GM20431 (cell line): ENCODE measurements at regions not wholly inside any gene's neighbourhood (a gene's known extent, or its start where the extent isn't known, plus 50 kb on each side); places are given as distances from the start of the nearest gene placed in this dataset.
"Not testable (repeated sequence)": the region's sequence is repeated elsewhere in the genome, so short reads cannot be mapped to it uniquely, and the experiment has no call there.

ENCODE experiments used
- in situ Hi-C: fragments of 300-500 bp; cut with MseI, MboI; formaldehyde crosslinking; loops from one replicate; pipeline ENCODE4 v1.15.0; 2020; ENCODE audit warnings: low sequenced_read_pairs; ENCODE audit not compliant: unreplicated experiment

- in situ Hi-C loops = no loop called here
Observed at GRCh38 chr13:33678906-33679657, 138.9 kb upstream of the RFC3 start.

- in situ Hi-C loops = no loop called here
Observed at GRCh38 chr13:33679658-33680012, 138.3 kb upstream of the RFC3 start.

- in situ Hi-C loops = no loop called here
Observed at GRCh38 chr13:33682020-33682564, 135.9 kb upstream of the RFC3 start.

GRCh38 chr13:33682646-33683045, 135.3 kb upstream of the RFC3 start:
- in situ Hi-C loops = not testable (repeated sequence)

GRCh38 chr13:33683376-33683775, 134.6 kb upstream of the RFC3 start:
- in situ Hi-C loops = no loop called here

GRCh38 chr13:33684874-33685273, 133.1 kb upstream of the RFC3 start:
- in situ Hi-C loops = no loop called here

GRCh38 chr13:33686772-33687480, 131.0 kb upstream of the RFC3 start:
- in situ Hi-C loops = no loop called here

GRCh38 chr13:33690354-33690753, 127.6 kb upstream of the RFC3 start:
- in situ Hi-C loops = no loop called here

- in situ Hi-C loops = no loop called here
Observed at GRCh38 chr13:33691980-33692379, 126.0 kb upstream of the RFC3 start.

GRCh38 chr13:33692531-33692930, 125.4 kb upstream of the RFC3 start:
- in situ Hi-C loops = no loop called here

- in situ Hi-C loops = no loop called here
Observed at GRCh38 chr13:33694546-33694945, 123.4 kb upstream of the RFC3 start.

- in situ Hi-C loops = no loop called here
Observed at GRCh38 chr13:33696530-33696929, 121.4 kb upstream of the RFC3 start.

- in situ Hi-C loops = no loop called here
Observed at GRCh38 chr13:33697926-33698325, 120.0 kb upstream of the RFC3 start.

- in situ Hi-C loops = no loop called here
Observed at GRCh38 chr13:33707449-33707848, 110.5 kb upstream of the RFC3 start.

GRCh38 chr13:33710924-33711323, 107.0 kb upstream of the RFC3 start:
- in situ Hi-C loops = no loop called here

GRCh38 chr13:33711436-33711835, 106.5 kb upstream of the RFC3 start:
- in situ Hi-C loops = no loop called here

GRCh38 chr13:33717775-33718174, 100.2 kb upstream of the RFC3 start:
- in situ Hi-C loops = no loop called here

- in situ Hi-C loops = no loop called here
Observed at GRCh38 chr13:33721724-33722123, 96.2 kb upstream of the RFC3 start.

GRCh38 chr13:33722216-33722915, 95.6 kb upstream of the RFC3 start:
- in situ Hi-C loops = no loop called here

- in situ Hi-C loops = no loop called here
Observed at GRCh38 chr13:33723365-33723764, 94.6 kb upstream of the RFC3 start.
